Liver (tissue), 8 donors: ENCODE measurements at regions not wholly inside any gene's neighbourhood (a gene's known extent, or its start where the extent isn't known, plus 50 kb on each side); places are given as distances from the start of the nearest gene placed in this dataset.

Experiments
- DNase-seq: peaks from one replicate; pipeline ENCODE4 v3.0.0-alpha.2; 2017; ENCODE audit warnings: low spot score
- H3K27ac ChIP-seq, 2 donors: one replicate each; pipeline ENCODE4 v1.7.0; 2013; ENCODE audit warnings: inconsistent platforms in 2 of 2, low read length in 2 of 2, control low read depth in 1 of 2, low read depth in 1 of 2, mild to moderate bottlenecking in 1 of 2
- H3K27me3 ChIP-seq, 4 donors: one replicate each; pipeline versions ENCODE4 v1.6.1 to v1.7.0; 2013; ENCODE audit warnings: low read length in 3 of 4, inconsistent platforms in 1 of 4, mild to moderate bottlenecking in 1 of 4, moderate library complexity in 1 of 4; ENCODE audit not compliant: control insufficient read depth in 4 of 4, insufficient read depth in 4 of 4
- H3K36me3 ChIP-seq, 4 donors: one replicate each; pipeline versions ENCODE4 v1.6.1 to v1.7.0; 2013; ENCODE audit warnings: low read length in 3 of 4, mild to moderate bottlenecking in 3 of 4, low read depth in 1 of 4, moderate library complexity in 1 of 4; ENCODE audit not compliant: control insufficient read depth in 4 of 4, insufficient read depth in 3 of 4
- H3K4me1 ChIP-seq, 4 donors: one replicate each; pipeline versions ENCODE4 v1.6.1 to v1.7.0; 2013; ENCODE audit warnings: low read length in 3 of 4, mild to moderate bottlenecking in 3 of 4, moderate library complexity in 1 of 4; ENCODE audit not compliant: control insufficient read depth in 4 of 4, insufficient read depth in 4 of 4
- H3K4me3 ChIP-seq, 3 donors: one replicate each; pipeline versions ENCODE4 v1.6.1 to v1.7.0; 2013; ENCODE audit warnings: low read length in 3 of 3, control low read depth in 1 of 3, low read depth in 1 of 3, mild to moderate bottlenecking in 1 of 3
- H3K9ac ChIP-seq, 2 donors: one replicate each; pipeline ENCODE4 v1.7.0; 2013; ENCODE audit warnings: low read length in 2 of 2, mild to moderate bottlenecking in 2 of 2, moderate library complexity in 2 of 2, control low read depth in 1 of 2, low read depth in 1 of 2
- H3K9me3 ChIP-seq, 4 donors: one replicate each; pipeline versions ENCODE4 v1.6.1 to v1.7.0; 2013; ENCODE audit warnings: low read length in 3 of 4; ENCODE audit not compliant: control insufficient read depth in 4 of 4
- EGR1 ChIP-seq, 2 donors: IDR thresholded peaks; 2 replicates each; pipeline ENCODE4 v1.6.1; 2016 to 2018; ENCODE audit warnings: antibody characterized with exemption in 2 of 2, low read depth in 2 of 2
- FOXA1 ChIP-seq: IDR thresholded peaks from 2 replicates; pipeline ENCODE4 v1.6.1; 2016; ENCODE audit warnings: antibody characterized with exemption
- FOXA2 ChIP-seq: IDR thresholded peaks from 2 replicates; pipeline ENCODE4 v1.6.1; 2016; ENCODE audit warnings: antibody characterized with exemption
- GABPA ChIP-seq, 2 donors: IDR thresholded peaks in 1 of 2; conservative IDR thresholded peaks in 1 of 2; 2 replicates each; pipeline ENCODE4 v1.6.1; 2016; ENCODE audit warnings: antibody characterized with exemption in 2 of 2, mild to moderate bottlenecking in 1 of 2, moderate library complexity in 1 of 2
- HNF4A ChIP-seq, 2 donors: conservative IDR thresholded peaks; 2 replicates each; pipeline ENCODE4 v1.6.1; 2016; ENCODE audit warnings: antibody characterized with exemption in 2 of 2, mild to moderate bottlenecking in 2 of 2
- HNF4G ChIP-seq: IDR thresholded peaks from 2 replicates; pipeline ENCODE4 v1.6.1; 2016; ENCODE audit warnings: antibody characterized with exemption
- JUND ChIP-seq, 2 donors: IDR thresholded peaks; 2 replicates each; pipeline ENCODE4 v1.6.1; 2016; ENCODE audit warnings: antibody characterized with exemption in 2 of 2
- NR2F2 ChIP-seq: IDR thresholded peaks from 2 replicates; pipeline ENCODE4 v1.6.1; 2016; ENCODE audit warnings: antibody characterized with exemption
- RAD21 ChIP-seq, 2 donors: IDR thresholded peaks; 2 replicates each; pipeline ENCODE4 v1.6.1; 2016; ENCODE audit warnings: antibody characterized with exemption in 2 of 2, mild to moderate bottlenecking in 2 of 2
- RXRA ChIP-seq, 2 donors: IDR thresholded peaks; 2 replicates each; pipeline ENCODE4 v1.6.1; 2017 to 2018; ENCODE audit warnings: antibody characterized with exemption in 2 of 2, mild to moderate bottlenecking in 1 of 2
- SP1 ChIP-seq: IDR thresholded peaks from 2 replicates; pipeline ENCODE4 v1.6.1; 2018; ENCODE audit warnings: antibody characterized with exemption, mild to moderate bottlenecking
- TAF1 ChIP-seq: conservative IDR thresholded peaks from 2 replicates; pipeline ENCODE4 v1.6.1; 2016; ENCODE audit warnings: antibody characterized with exemption, mild to moderate bottlenecking
- YY1 ChIP-seq: IDR thresholded peaks from 2 replicates; pipeline ENCODE4 v1.6.1; 2016; ENCODE audit warnings: antibody characterized with exemption, mild to moderate bottlenecking
- WGBS: extraction: QIAGEN DNeasy Blood & Tissue Kit; methylation state at CpG from one replicate; pipeline ENCODE4 v1.1.7; 2013; 5-methylcytosine and 5-hydroxymethylcytosine counted together
- TF ChIP-seq, protein P1 (sequence below): IDR thresholded peaks from 2 replicates; pipeline ENCODE4 v1.6.1; 2016; ENCODE audit warnings: antibody characterized with exemption, mild to moderate bottlenecking
- TF ChIP-seq, protein P2 (sequence below): IDR thresholded peaks from 2 replicates; pipeline ENCODE4 v1.6.1; 2016; ENCODE audit warnings: antibody characterized with exemption
- TF ChIP-seq, protein P3 (sequence below): fragments of 150-350 bp; IDR thresholded peaks from 2 replicates; pipeline ENCODE4 v1.5.1; 2017; ENCODE audit warnings: improper control_type of control experiment, low read depth, low read length; ENCODE audit not compliant: missing input control
- TF ChIP-seq, protein P4 (sequence below): IDR thresholded peaks from 2 replicates; pipeline ENCODE4 v1.6.1; 2016; ENCODE audit warnings: antibody characterized with exemption
- TF ChIP-seq, protein P5 (sequence below): IDR thresholded peaks from 2 replicates; pipeline ENCODE4 v1.6.1; 2016; ENCODE audit warnings: antibody characterized with exemption
- donor health status: healthy.
- donor health status: healthy.
- donor health status: healthy.
- donor health status: healthy.
- donor health status: healthy.

DNA sequence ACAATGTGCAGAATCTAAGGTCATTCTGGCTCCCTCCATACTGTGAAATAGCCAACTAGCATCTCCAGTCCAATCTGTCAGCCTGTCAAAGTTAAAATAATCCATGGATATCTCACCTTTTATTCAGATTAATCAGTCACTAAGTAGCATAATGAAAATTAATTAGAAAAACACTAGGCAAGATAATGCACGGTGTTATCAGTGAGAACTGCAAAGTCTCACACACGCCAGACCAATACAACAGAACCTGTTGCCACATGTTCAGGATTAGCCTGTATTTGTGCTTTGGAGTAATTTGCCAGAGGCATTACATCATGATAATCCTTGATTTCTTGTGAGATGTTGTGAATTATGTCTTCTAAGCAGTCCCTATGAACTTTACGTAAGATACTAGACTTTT, 820.4 kb upstream of the ALCAM start:
- TF ChIP-seq, protein P1, sequence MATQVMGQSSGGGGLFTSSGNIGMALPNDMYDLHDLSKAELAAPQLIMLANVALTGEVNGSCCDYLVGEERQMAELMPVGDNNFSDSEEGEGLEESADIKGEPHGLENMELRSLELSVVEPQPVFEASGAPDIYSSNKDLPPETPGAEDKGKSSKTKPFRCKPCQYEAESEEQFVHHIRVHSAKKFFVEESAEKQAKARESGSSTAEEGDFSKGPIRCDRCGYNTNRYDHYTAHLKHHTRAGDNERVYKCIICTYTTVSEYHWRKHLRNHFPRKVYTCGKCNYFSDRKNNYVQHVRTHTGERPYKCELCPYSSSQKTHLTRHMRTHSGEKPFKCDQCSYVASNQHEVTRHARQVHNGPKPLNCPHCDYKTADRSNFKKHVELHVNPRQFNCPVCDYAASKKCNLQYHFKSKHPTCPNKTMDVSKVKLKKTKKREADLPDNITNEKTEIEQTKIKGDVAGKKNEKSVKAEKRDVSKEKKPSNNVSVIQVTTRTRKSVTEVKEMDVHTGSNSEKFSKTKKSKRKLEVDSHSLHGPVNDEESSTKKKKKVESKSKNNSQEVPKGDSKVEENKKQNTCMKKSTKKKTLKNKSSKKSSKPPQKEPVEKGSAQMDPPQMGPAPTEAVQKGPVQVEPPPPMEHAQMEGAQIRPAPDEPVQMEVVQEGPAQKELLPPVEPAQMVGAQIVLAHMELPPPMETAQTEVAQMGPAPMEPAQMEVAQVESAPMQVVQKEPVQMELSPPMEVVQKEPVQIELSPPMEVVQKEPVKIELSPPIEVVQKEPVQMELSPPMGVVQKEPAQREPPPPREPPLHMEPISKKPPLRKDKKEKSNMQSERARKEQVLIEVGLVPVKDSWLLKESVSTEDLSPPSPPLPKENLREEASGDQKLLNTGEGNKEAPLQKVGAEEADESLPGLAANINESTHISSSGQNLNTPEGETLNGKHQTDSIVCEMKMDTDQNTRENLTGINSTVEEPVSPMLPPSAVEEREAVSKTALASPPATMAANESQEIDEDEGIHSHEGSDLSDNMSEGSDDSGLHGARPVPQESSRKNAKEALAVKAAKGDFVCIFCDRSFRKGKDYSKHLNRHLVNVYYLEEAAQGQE, result no peak
- no peak for TF ChIP-seq YY1
- no peak for TF ChIP-seq FOXA2
- no peak for TF ChIP-seq HNF4A (conservative IDR thresholded peaks at IDR 0.05)
- TF ChIP-seq, protein P2, sequence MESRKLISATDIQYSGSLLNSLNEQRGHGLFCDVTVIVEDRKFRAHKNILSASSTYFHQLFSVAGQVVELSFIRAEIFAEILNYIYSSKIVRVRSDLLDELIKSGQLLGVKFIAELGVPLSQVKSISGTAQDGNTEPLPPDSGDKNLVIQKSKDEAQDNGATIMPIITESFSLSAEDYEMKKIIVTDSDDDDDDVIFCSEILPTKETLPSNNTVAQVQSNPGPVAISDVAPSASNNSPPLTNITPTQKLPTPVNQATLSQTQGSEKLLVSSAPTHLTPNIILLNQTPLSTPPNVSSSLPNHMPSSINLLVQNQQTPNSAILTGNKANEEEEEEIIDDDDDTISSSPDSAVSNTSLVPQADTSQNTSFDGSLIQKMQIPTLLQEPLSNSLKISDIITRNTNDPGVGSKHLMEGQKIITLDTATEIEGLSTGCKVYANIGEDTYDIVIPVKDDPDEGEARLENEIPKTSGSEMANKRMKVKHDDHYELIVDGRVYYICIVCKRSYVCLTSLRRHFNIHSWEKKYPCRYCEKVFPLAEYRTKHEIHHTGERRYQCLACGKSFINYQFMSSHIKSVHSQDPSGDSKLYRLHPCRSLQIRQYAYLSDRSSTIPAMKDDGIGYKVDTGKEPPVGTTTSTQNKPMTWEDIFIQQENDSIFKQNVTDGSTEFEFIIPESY, result no peak
- TF ChIP-seq FOXA1, result no peak
- no peak for TF ChIP-seq SP1
- no peak for TF ChIP-seq EGR1 (IDR thresholded peaks at IDR 0.05; ENCODE audit: low read depth in 2 of 2)
- Histone ChIP-seq H3K9ac (no peak overlapping the region), H3K9me3 (no peaks in the 10 kb centered on the region), H3K27ac (no peak overlapping the region), H3K4me3 (no peak overlapping the region), H3K4me1 (no peaks in the 10 kb centered on the region), H3K27me3 (no peaks in the 10 kb centered on the region), H3K36me3 (no peaks in the 10 kb centered on the region)
- WGBS, result 75% methylated on average over 3 of the region's 3 CpGs
- no peak for DNase-seq

DNA sequence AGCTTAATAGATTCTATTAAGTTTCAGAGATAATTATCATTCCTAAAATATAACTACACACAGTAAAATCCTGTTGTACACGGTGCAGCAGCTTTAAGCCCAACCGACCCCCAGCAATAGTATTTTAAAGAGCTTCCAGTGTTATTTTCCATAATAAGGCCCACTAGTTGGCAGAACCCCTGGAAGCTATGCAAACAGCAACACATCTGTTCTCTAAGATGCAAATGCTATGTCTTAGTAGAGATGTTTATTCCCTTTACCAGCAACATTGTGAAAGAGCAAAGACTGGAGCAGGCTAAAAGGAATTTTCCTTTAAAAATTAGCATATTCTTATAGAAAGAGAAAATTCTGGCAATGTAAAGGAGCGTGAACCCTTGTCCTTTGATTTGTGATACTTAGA, 819.7 kb upstream of the ALCAM start:
- 47% methylated on average over 3 of the region's 3 CpGs for whole genome bisulfite sequencing
- DNase-seq, result no peak
- Histone ChIP-seq H3K27ac (no peak overlapping the region), H3K4me3 (no peak overlapping the region), H3K36me3 (no peaks in the 10 kb centered on the region), H3K4me1 (no peaks in the 10 kb centered on the region), H3K27me3 (no peaks in the 10 kb centered on the region), H3K9me3 (no peaks in the 10 kb centered on the region), H3K9ac (no peak overlapping the region)
- TF ChIP-seq, protein P3, sequence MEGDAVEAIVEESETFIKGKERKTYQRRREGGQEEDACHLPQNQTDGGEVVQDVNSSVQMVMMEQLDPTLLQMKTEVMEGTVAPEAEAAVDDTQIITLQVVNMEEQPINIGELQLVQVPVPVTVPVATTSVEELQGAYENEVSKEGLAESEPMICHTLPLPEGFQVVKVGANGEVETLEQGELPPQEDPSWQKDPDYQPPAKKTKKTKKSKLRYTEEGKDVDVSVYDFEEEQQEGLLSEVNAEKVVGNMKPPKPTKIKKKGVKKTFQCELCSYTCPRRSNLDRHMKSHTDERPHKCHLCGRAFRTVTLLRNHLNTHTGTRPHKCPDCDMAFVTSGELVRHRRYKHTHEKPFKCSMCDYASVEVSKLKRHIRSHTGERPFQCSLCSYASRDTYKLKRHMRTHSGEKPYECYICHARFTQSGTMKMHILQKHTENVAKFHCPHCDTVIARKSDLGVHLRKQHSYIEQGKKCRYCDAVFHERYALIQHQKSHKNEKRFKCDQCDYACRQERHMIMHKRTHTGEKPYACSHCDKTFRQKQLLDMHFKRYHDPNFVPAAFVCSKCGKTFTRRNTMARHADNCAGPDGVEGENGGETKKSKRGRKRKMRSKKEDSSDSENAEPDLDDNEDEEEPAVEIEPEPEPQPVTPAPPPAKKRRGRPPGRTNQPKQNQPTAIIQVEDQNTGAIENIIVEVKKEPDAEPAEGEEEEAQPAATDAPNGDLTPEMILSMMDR, result no peak
- TF ChIP-seq RAD21 (IDR thresholded peaks at IDR 0.05) (no peak), RXRA (IDR thresholded peaks at IDR 0.05) (no peak), HNF4A (conservative IDR thresholded peaks at IDR 0.05) (no peak), GABPA (IDR thresholded peaks at IDR 0.05 in 1 of 2, conservative IDR thresholded peaks at IDR 0.05 in 1 of 2) (no peak), HNF4G (no peak), FOXA1 (no peak), TAF1 (no peak), FOXA2 (no peak), NR2F2 (no peak), EGR1 (IDR thresholded peaks at IDR 0.05; ENCODE audit: low read depth in 2 of 2) (no peak), JUND (IDR thresholded peaks at IDR 0.05) (no peak), SP1 (no peak), YY1 (no peak)
- TF ChIP-seq, protein P1, result no peak
- TF ChIP-seq, protein P4, sequence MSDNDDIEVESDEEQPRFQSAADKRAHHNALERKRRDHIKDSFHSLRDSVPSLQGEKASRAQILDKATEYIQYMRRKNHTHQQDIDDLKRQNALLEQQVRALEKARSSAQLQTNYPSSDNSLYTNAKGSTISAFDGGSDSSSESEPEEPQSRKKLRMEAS, result no peak
- TF ChIP-seq, protein P2, result no peak
- TF ChIP-seq, protein P5, sequence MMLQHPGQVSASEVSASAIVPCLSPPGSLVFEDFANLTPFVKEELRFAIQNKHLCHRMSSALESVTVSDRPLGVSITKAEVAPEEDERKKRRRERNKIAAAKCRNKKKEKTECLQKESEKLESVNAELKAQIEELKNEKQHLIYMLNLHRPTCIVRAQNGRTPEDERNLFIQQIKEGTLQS, result no peak
